Stimulated activated naive CD8-positive, alpha-beta T cell treated with anti-CD3 and anti-CD28 coated beads, Interleukin-15, Interleukin-2, amounts not matched to agents 100 U/mL and 50 U/mL, for 24 hours (primary cell): ENCODE measurements at regions not wholly inside any gene's neighbourhood (a gene's known extent, or its start where the extent isn't known, plus 50 kb on each side); places are given as distances from the start of the nearest gene placed in this dataset.
"Not testable (repeated sequence)": the region's sequence is repeated elsewhere in the genome, so short reads cannot be mapped to it uniquely, and the experiment has no call there.

Experiments
- ATAC-seq: fragments of 150-1000 bp; cut with Tn5 transposase; one replicate; pipeline ENCODE4 v1.10.0; 2021
- DNase-seq: peaks from one replicate; pipeline ENCODE4 v3.0.0; 2021

- no peak for DNase-seq
- ATAC-seq, result no peak
Measured at GRCh38 chr5:9737265-9737664, 107.1 kb upstream of the TAS2R1 start.

GRCh38 chr5:9733486-9733885, 103.3 kb upstream of the TAS2R1 start:
- DNase-seq, result no peak
- ATAC-seq, result no peak

- ATAC-seq (no peak), DNase-seq (no peak)
Measured at GRCh38 chr5:9731159-9731558, 101.0 kb upstream of the TAS2R1 start.

- ATAC-seq (no peak), DNase-seq (no peak)
Measured at GRCh38 chr5:9728261-9728660, 98.1 kb upstream of the TAS2R1 start.

- DNase-seq (no peak), ATAC-seq (no peak)
Measured at GRCh38 chr5:9726931-9727330, 96.8 kb upstream of the TAS2R1 start.

GRCh38 chr5:9725265-9725664, 95.1 kb upstream of the TAS2R1 start:
- DNase-seq, ATAC-seq: not testable (repeated sequence)

- DNase-seq, result no peak
Measured at GRCh38 chr5:9724707-9725106, 94.6 kb upstream of the TAS2R1 start.

GRCh38 chr5:9722601-9723180, 92.5 kb upstream of the TAS2R1 start:
- ATAC-seq, result no peak
- DNase-seq, result no peak

More at GRCh38 chr5:9724707-9725106, 94.6 kb upstream of the TAS2R1 start:
- ATAC-seq, result no peak

- ATAC-seq (no peak), DNase-seq (no peak)
Measured at GRCh38 chr5:9721161-9721560, 91.0 kb upstream of the TAS2R1 start.

- no peak for DNase-seq
- ATAC-seq, result no peak
Measured at GRCh38 chr5:9720361-9720760, 90.2 kb upstream of the TAS2R1 start.

- ATAC-seq (no peak), DNase-seq (no peak)
Measured at GRCh38 chr5:9716838-9717281, 86.7 kb upstream of the TAS2R1 start.

GRCh38 chr5:9715891-9716335, 85.8 kb upstream of the TAS2R1 start:
- DNase-seq, result no peak
- ATAC-seq, result no peak

GRCh38 chr5:9713959-9714586, 83.9 kb upstream of the TAS2R1 start:
- ATAC-seq (no peak), DNase-seq (no peak)

GRCh38 chr5:9713356-9713755, 83.2 kb upstream of the TAS2R1 start:
- DNase-seq, result no peak
- ATAC-seq, result no peak

GRCh38 chr5:9712911-9713310, 82.8 kb upstream of the TAS2R1 start:
- ATAC-seq, result no peak

GRCh38 chr5:9712506-9712905, 82.4 kb upstream of the TAS2R1 start:
- ATAC-seq, result no peak
- DNase-seq, result no peak

More at GRCh38 chr5:9712911-9713310, 82.8 kb upstream of the TAS2R1 start:
- no peak for DNase-seq

GRCh38 chr5:9710069-9710468, 79.9 kb upstream of the TAS2R1 start:
- no peak for DNase-seq
- no peak for ATAC-seq

- DNase-seq (no peak), ATAC-seq (no peak)
Measured at GRCh38 chr5:9707732-9708462, 77.7 kb upstream of the TAS2R1 start.

- ATAC-seq (no peak), DNase-seq (no peak)
Measured at GRCh38 chr5:9699681-9700080, 69.5 kb upstream of the TAS2R1 start.

- no peak for DNase-seq
- no peak for ATAC-seq
Measured at GRCh38 chr5:9698841-9699240, 68.7 kb upstream of the TAS2R1 start.

- no peak for ATAC-seq
- DNase-seq, result no peak
Measured at GRCh38 chr5:9698125-9698826, 68.1 kb upstream of the TAS2R1 start.

- no peak for DNase-seq
- no peak for ATAC-seq
Measured at GRCh38 chr5:9692576-9692975, 62.4 kb upstream of the TAS2R1 start.

GRCh38 chr5:9691261-9691660, 61.1 kb upstream of the TAS2R1 start:
- ATAC-seq, result no peak
- DNase-seq, result no peak
